Stimulated activated CD4-positive, alpha-beta T cell treated with anti-CD3 and anti-CD28 coated beads, Interleukin-12 subunit alpha, Interleukin-12 subunit beta, amount 100 ng/mL, for 4 hours (primary cell): ENCODE measurements at regions not wholly inside any gene's neighbourhood (a gene's known extent, or its start where the extent isn't known, plus 50 kb on each side); places are given as distances from the start of the nearest gene placed in this dataset.

ENCODE experiments used
- DNase-seq: peaks from one replicate; pipeline ENCODE4 v3.0.0-alpha.2; 2020

- no peak for DNase-seq
Observed at GRCh38 chr15:97736748-97737147, 223.8 kb upstream of the ARRDC4 start.

GRCh38 chr15:97745481-97746071 lies 214.9 kb upstream of the ARRDC4 start:
- peak; percentile 3 for DNase-seq

DNA sequence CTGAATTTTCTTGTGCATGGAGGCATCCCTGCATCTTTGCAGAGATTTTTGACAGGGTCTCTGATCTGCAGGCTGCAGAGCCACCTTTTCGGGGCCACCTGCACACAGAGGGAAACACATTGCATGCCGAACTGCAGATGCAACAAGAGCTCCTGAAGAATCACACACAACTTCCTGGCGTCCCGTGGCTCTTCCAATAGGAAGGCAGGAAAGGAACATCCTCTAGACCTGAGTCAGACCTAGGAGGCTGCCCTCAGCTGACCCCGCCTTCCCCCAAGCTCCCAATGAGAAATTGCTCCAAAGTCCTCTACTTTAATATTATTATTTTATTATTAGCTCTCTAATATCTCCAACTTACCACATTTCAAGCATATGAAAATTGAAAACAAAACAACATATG lies 213.2 kb upstream of the ARRDC4 start:
- DNase-seq = no peak

DNA sequence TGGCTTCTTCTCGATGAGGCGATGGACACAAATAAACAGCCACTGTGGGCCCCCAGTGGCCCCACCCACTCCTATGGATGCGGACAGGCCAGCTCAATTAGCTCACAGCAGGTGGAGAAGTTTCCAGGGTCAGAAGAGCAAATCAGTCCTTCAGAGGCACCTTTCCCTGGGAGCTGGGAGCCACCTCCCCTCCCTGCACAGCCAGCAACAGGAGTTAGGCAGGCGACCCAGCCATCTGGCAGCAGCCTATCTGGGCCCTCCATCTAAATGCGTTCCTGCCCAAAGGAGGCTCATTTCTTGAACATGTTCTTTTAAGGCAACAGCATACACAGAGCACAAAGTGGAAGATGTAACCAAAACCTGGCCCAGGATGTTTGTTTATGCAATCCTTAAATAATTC lies 211.9 kb upstream of the ARRDC4 start:
- no peak for DNase-seq

DNA sequence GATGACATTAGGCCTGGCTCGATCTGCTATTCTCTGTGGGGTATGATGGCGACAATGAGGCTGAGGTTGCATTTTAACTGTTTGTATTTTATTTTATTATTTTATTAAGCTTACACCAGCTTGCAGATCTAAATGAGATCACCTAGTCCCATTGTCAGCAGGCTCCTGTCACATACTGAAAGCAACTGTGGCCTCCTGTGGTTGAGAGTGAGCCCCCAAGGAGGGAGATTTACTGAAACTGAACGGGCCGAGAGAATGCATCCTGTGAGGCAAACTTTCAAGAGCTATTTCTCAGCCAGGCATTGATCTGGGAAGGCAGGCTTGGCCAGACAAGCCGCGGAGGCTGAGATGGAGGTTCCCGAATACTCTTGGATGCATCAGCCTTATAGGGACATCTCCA lies 210.4 kb upstream of the ARRDC4 start:
- DNase-seq = no peak

GRCh38 chr15:97755726-97756125 lies 204.8 kb upstream of the ARRDC4 start:
- DNase-seq = no peak

GRCh38 chr15:97759363-97759762 lies 201.1 kb upstream of the ARRDC4 start:
- no peak for DNase-seq

DNA sequence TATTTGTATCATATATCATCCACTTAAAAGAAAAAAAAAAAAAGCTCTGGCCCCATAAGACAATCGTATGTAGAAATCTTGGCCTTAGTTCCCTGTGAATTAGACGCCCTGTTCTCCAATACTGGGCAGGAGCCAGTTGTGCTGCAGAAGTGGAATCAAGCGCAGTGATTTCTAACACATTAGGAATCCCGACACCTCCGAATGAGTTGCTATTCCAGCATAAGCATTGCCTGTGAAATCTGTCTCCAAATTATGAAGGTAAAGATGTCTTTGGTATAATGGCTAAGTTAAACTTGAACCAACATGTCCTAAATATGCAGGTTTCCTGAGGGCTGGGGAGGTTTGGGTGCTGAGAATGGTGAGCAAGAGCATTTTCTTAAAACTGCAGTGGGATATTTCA lies 199.4 kb upstream of the ARRDC4 start:
- no peak for DNase-seq

DNA sequence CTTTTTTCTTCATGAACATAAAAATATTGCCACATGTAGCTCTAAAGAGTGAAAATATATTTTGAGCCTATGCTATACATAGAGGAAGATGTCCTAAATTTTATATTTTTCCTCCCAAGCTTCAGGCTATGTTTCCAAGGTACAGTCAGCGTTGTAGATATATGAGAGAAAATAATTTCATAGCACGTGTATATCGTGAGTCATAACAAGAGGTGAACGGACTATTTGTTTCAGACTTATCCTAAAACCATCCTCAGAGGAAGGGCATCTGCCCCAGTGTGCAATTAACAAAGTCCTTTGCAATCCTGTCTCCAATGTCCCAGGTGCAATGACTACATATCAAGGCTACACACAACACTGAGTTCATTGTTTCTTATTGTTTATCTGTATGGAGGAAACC lies 177.3 kb upstream of the ARRDC4 start:
- DNase-seq = no peak

- no peak for DNase-seq
Observed at GRCh38 chr15:97786741-97787140, 173.8 kb upstream of the ARRDC4 start.

DNA sequence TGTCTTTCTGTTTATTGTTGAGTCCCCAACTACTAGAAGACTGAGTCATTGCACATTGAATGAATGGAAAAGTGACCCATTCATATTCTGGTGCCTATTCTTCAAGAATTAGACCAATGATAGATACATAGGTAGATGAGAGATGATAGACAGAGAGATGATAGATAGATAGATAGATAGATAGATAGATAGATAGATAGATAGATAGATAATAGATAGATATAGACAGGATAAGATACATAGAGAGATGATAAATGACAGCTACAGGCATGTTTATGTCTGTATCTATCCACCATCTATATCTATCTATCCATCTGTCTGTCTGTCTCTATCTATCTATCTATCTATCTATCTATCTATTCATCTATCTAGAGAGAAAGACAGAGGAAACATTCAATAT lies 170.3 kb upstream of the ARRDC4 start:
- no peak for DNase-seq

DNA sequence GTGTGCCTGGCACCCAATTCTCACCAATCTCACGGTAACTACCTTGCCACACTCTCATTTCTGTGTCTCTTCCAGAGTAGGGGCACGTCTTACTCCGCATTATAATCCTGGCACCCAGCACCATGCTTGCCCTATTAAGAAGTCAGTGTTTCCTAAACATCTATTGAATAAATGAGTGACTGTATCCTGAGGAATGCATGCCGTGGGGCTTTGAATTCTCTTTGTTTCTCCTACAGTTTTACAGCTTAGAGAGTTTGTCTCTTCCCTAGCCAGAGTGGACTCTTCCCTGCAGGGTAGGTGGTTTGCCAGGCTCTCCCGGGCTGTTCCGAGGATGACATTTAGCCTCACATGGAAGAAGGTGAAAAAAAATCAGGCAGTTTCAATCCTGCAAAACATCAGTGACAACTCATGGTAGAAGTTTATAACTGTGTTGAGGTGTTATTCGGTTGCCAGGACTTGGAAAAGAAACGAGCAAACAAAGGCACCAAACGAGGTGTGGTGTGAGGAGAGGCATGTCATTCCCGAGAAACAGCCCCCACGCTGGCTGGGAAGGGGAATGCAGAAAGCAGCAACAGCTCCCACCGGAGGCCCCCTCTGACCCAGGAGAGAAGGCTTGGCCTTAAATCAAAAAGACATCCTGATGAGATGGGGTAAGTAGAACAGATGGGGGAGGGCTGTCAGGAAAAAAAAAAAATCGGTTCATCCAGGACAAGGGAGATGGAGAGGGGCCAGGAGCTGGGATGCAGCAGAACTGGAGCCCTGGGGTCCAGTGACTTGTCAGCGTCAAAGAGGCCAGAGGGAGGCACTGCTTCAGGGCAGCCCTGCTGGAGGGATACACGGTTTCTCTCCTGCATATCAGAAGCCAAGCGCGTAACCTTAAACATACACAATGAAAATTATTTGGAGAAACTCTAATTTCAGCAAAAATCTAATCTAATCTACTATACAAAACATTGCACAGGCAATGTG lies 168.4 kb upstream of the ARRDC4 start:
- DNase-seq = no peak

DNA sequence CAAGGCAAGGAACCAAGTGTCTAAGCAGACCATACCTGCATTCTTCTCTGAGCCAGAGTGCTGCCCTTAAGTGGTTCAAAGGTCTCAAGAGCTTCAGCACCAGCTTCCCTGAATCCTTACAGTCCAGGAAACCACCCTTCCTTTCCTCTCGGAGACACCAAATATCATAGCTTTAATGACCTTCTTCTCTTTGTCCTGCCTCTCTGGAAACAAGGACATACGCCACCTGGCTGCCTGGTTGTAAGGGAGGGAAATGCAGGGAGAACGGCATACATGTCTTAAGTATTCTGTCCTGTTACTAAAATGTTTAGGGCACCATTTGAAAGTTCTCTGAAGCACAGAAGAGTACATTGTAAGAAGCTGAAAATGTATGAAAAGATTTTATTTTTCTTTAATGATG lies 155.6 kb upstream of the ARRDC4 start:
- DNase-seq = no peak

DNA sequence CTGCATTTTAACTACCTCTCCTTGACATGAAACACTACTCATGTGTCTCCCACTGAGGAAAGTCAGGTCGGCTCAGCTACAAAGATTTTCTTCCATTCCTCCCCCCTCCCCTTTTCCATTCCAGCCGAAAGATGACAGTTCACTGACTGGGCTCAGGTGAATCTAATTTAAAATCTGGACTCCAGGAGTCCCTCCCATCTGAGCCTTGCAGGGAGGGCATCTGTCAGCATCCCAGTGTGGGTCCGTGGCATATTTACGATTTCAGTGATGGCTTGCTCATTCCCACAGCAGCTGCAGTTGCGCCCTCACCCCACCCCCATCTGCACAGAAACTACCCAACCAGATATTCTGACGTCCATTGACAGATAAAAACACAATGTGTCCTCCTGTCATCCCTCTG lies 153.7 kb upstream of the ARRDC4 start:
- DNase-seq = no peak

DNA sequence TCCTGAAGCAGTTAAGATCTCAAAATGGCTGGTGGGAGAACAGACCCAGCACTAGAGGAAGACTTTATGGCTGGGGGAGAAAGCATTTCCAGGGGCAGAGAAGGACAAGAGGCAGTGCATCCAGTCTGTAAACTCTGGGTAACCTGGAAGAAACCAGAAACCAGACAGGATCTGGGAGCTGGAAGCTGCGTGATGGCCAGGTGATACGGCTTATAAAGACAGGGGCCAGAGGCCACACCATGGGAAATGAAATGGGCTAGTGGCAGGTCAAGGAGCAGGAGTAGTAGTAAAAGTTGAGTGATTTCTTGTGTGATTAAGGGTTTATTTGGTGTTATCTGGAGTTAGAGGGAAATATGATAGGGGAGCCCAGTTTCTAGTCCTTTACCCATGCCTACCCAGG lies 144.7 kb upstream of the ARRDC4 start:
- DNase-seq = no peak

DNA sequence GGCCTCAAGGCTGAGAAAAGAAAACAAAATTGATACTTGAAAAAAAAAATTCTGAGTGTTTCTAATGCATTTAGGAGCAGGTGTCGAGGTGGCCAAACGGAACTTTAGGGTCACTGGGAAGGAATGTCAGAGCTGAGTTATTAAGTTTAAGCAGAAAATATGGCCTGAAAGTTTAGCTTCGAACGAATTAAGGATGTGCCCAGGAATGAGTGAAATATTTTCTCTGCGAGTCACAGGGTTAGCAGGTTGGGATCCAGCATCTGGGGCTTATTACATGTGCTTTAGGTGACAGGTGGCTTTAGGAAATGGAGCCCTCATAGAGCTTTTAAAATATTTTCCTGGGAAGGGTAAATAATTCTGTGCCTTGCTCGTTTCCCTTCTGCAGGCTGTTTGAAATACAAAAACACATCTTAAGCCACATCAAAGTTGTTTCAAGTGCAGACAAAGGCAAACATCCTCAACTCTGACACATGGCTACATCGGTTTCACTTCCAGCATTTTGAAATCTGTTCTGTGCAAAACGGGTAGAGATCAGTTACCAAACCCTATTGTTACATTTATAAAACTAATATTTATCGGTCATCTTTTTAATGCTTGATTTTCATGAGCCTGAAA lies 143.1 kb upstream of the ARRDC4 start:
- no peak for DNase-seq

DNA sequence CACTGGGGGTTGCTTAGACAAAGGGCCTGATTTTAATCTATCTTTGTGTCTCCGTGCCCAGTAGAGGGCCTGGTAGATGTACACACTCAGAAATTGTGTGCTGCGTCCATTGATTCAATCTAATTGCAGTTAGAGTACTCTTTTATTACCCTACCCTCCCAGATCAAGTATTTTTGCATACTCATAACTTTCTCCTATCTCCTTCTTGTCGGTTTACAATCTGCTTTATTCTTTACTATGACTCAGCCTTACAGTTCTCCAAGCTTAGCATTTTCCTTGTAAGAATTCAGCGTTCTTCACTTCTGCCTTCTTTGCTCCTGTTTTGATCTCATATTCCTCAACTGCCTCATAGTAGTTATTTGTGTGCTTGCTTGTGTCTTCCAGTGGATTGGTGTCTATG lies 124.5 kb upstream of the ARRDC4 start:
- no peak for DNase-seq

GRCh38 chr15:97837896-97838295 lies 122.6 kb upstream of the ARRDC4 start:
- DNase-seq = no peak

- DNase-seq = no peak
Observed at GRCh38 chr15:97838606-97839210, 121.8 kb upstream of the ARRDC4 start.

DNA sequence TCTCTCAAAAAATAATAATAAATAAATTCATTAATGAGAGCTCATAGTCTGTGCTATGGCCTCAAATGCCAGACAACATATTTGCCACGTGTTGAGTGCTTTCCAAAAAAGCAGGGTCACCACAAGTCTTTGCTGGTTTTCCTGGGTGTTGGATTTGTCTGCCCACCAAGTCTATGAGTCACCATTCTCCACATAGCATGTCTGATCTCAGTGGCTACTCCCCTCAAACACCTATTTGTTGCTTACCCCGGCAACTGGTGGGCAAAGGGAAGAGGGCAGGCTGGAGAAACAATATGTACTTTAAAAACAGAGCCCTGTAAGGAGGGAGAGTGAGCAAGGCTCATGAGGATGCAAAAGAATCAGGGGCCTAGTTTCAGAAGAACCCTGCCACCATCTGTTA lies 120.0 kb upstream of the ARRDC4 start:
- no peak for DNase-seq

GRCh38 chr15:97841558-97841957 lies 118.9 kb upstream of the ARRDC4 start:
- no peak for DNase-seq

DNA sequence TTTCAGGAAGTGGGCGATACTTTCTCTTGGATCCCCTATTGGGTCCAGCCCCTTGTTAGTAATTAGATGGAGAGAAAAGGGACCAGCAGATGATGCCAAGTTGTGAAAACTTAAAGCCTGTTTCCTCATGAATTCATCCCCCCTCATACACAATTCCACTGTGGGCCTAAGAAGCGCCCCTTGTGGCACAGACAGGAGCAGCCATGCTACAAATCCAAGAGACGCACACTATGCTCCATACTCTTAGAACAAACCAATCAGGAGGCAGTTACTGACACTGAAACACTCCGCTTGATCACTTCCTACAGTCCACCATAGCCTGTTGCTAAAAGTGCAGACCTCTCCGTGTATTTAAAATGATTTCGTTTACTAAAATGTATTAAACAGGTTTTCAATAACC lies 111.3 kb upstream of the ARRDC4 start:
- DNase-seq = no peak

- no peak for DNase-seq
Observed at GRCh38 chr15:97858296-97858695, 102.2 kb upstream of the ARRDC4 start.
